ENCODE measurements at regions not wholly inside any gene's neighbourhood (a gene's known extent, or its start where the extent isn't known, plus 50 kb on each side); places are given as distances from the start of the nearest gene placed in this dataset.
"Not testable (repeated sequence)": the region's sequence is repeated elsewhere in the genome, so short reads cannot be mapped to it uniquely, and the experiment has no call there.

DNA sequence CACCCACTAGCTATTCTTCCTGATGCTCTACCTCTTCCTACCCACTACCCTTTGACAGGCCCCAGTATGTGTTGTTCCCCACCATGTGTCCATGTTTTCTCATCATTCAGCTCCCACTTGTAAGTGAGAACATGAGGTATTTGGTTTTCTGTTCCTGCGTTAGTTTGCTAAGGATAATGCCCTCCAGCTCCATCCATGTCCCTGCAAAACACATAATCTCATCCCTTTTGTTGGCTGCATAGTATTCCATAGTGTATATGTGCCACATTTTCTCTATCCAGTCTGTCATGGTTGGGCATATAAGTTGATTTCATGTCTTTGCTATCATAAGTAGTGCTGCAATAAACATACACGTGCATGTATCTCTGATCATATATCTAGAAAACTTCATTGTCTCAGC, 218.3 kb upstream of the STXBP5 start:
- no peak overlapping the region for H3K4me3 ChIP-seq (ENCODE audit: control extremely low read depth in 1 of 5, extremely low read depth in 1 of 5, insufficient read depth in 1 of 5, low read depth in 2 of 5, low read length in 4 of 5)
- WGBS (ENCODE audit: insufficient coverage) = no CpG with 5 or more reads among the region's 2 CpGs
- ChIA-PET CTCF (no interaction called here), POLR2A (no interaction called here)
- peaks cover 0 to 4% (median 0%) of the 10 kb centered on the region in 3 donors for H3K9me3 ChIP-seq (ENCODE audit: control extremely low read depth in 1 of 3, control insufficient read depth in 2 of 3, insufficient read depth in 1 of 3, low read length in 2 of 3)
- Mint-ChIP-seq H3K4me3 (no peak overlapping the region), H3K9me3 (ENCODE audit: insufficient read depth) (no peaks in the 10 kb centered on the region), H3K27me3 (peaks cover 4% of the 10 kb centered on the region), H3K27ac (no peak overlapping the region), H3K4me1 (no peaks in the 10 kb centered on the region)
- no peaks in the 10 kb centered on the region for H3K27me3 ChIP-seq (replicated peaks in 1 of 4; ENCODE audit: control extremely low read depth in 1 of 4, control insufficient read depth in 3 of 4, insufficient read depth in 4 of 4, low read length in 3 of 4)
- TF ChIP-seq, protein P1, sequence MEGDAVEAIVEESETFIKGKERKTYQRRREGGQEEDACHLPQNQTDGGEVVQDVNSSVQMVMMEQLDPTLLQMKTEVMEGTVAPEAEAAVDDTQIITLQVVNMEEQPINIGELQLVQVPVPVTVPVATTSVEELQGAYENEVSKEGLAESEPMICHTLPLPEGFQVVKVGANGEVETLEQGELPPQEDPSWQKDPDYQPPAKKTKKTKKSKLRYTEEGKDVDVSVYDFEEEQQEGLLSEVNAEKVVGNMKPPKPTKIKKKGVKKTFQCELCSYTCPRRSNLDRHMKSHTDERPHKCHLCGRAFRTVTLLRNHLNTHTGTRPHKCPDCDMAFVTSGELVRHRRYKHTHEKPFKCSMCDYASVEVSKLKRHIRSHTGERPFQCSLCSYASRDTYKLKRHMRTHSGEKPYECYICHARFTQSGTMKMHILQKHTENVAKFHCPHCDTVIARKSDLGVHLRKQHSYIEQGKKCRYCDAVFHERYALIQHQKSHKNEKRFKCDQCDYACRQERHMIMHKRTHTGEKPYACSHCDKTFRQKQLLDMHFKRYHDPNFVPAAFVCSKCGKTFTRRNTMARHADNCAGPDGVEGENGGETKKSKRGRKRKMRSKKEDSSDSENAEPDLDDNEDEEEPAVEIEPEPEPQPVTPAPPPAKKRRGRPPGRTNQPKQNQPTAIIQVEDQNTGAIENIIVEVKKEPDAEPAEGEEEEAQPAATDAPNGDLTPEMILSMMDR (IDR thresholded peaks at IDR 0.05) = no peak
- no peak for TF ChIP-seq EZH2 (IDR thresholded peaks at IDR 0.05; ENCODE audit: borderline replicate concordance, insufficient read depth, low read depth, low read length, poor library complexity, severe bottlenecking)
- H3K36me3 ChIP-seq (replicated peaks in 1 of 2; ENCODE audit: control extremely low read depth in 1 of 2, control insufficient read depth in 1 of 2, extremely low read depth in 1 of 2, insufficient read depth in 2 of 2, low read length in 1 of 2) = no peaks in the 10 kb centered on the region
- no peak overlapping the region for H3K4me2 ChIP-seq (replicated peaks; ENCODE audit: low read depth, low read length, poor library complexity, severe bottlenecking)
- H4K20me1 ChIP-seq (ENCODE audit: control insufficient read depth, insufficient read depth, low read length, poor library complexity, severe bottlenecking) = no peaks in the 10 kb centered on the region
- no peak for DNase-seq
- H3K27ac ChIP-seq (ENCODE audit: low read length in 2 of 2) = no peak overlapping the region
- no peak for ATAC-seq (ENCODE audit: low read depth)
- no peak overlapping the region for H2AFZ ChIP-seq (ENCODE audit: insufficient read depth, low read depth, low read length, poor library complexity, severe bottlenecking)
- no peaks in the 10 kb centered on the region for H3K79me2 ChIP-seq (ENCODE audit: control insufficient read depth, insufficient read depth, low read length)
- intact Hi-C loops (cut with micrococcal nuclease) = no loop called here
- no peaks in the 10 kb centered on the region for H3K4me1 ChIP-seq (ENCODE audit: control insufficient read depth in 2 of 2, insufficient read depth in 2 of 2, low read length in 2 of 2)
- no peak overlapping the region for H3K9ac ChIP-seq (ENCODE audit: low read length)

DNA sequence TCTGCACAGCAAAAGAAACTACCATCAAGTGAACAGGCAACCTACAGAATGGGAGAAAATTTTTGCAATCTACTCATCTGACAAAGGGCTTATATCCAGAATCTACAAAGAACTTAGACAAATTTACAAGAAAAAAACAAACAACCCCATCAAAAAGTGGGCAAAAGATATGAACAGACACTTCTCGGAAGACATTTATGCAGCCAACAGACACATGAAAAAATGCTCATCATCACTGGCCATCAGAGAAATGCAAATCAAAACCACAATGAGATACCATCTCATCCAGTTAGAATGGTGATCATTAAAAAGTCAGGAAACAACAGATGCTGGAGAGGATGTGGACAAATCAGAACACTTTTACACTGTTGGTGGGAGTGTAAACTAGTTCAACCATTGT, 216.3 kb upstream of the STXBP5 start:
- intact Hi-C loops (cut with micrococcal nuclease); CTCF ChIA-PET; H3K79me2 ChIP-seq (ENCODE audit: control insufficient read depth, insufficient read depth, low read length); H4K20me1 ChIP-seq (ENCODE audit: control insufficient read depth, insufficient read depth, low read length, poor library complexity, severe bottlenecking); H3K9me3 ChIP-seq (ENCODE audit: control extremely low read depth in 1 of 3, control insufficient read depth in 2 of 3, insufficient read depth in 1 of 3, low read length in 2 of 3); H3K27ac ChIP-seq (ENCODE audit: low read length in 2 of 2); H2AFZ ChIP-seq (ENCODE audit: insufficient read depth, low read depth, low read length, poor library complexity, severe bottlenecking); H3K4me1 ChIP-seq (ENCODE audit: control insufficient read depth in 2 of 2, insufficient read depth in 2 of 2, low read length in 2 of 2); H3K27ac Mint-ChIP-seq; H3K36me3 ChIP-seq (replicated peaks in 1 of 2; ENCODE audit: control extremely low read depth in 1 of 2, control insufficient read depth in 1 of 2, extremely low read depth in 1 of 2, insufficient read depth in 2 of 2, low read length in 1 of 2); H3K27me3 Mint-ChIP-seq; H3K4me3 Mint-ChIP-seq; DNase-seq; H3K27me3 ChIP-seq (replicated peaks in 1 of 4; ENCODE audit: control extremely low read depth in 1 of 4, control insufficient read depth in 3 of 4, insufficient read depth in 4 of 4, low read length in 3 of 4); H3K9ac ChIP-seq (ENCODE audit: low read length); ATAC-seq (ENCODE audit: low read depth); POLR2A ChIA-PET; H3K4me2 ChIP-seq (replicated peaks; ENCODE audit: low read depth, low read length, poor library complexity, severe bottlenecking); H3K4me3 ChIP-seq (ENCODE audit: control extremely low read depth in 1 of 5, extremely low read depth in 1 of 5, insufficient read depth in 1 of 5, low read depth in 2 of 5, low read length in 4 of 5); H3K9me3 Mint-ChIP-seq (ENCODE audit: insufficient read depth); H3K4me1 Mint-ChIP-seq: not testable (repeated sequence)
- WGBS (ENCODE audit: insufficient coverage) = no CpG with 5 or more reads among the region's 1 CpG

Data from B cell (primary cell).